AG04449 (cell line): ENCODE measurements at regions not wholly inside any gene's neighbourhood (a gene's known extent, or its start where the extent isn't known, plus 50 kb on each side); places are given as distances from the start of the nearest gene placed in this dataset.
"Not testable (repeated sequence)": the region's sequence is repeated elsewhere in the genome, so short reads cannot be mapped to it uniquely, and the experiment has no call there.

ENCODE experiments used
- CTCF ChIA-PET: fragments of 350-600 bp; formaldehyde crosslinking; extraction: SDS; loops from one replicate; lab custom pipeline; 2021; ENCODE audit warnings: antibody characterized with exemption; lab: Yijun Ruan, JAX
- POLR2A ChIA-PET: fragments of 400-600, 350-600 bp; formaldehyde crosslinking; extraction: SDS; loops from one replicate; lab custom pipeline; 2020; ENCODE audit warnings: antibody characterized with exemption, inconsistent platforms; lab: Yijun Ruan, JAX
- DNase-seq: peaks from one replicate; pipeline ENCODE4 v3.0.0-alpha.2; 2010; ENCODE audit warnings: low read depth, low spot score
- H3K4me3 ChIP-seq: 2 replicates; pipeline ENCODE4 v1.5.1; 2011; ENCODE audit warnings: low read depth, mild to moderate bottlenecking, control low read depth, low read length
- TF ChIP-seq, protein P1 (sequence below): IDR thresholded peaks from one replicate; pipeline ENCODE4 v1.5.1; 2011; ENCODE audit warnings: mild to moderate bottlenecking, moderate library complexity, low read length, control low read depth, inconsistent platforms; ENCODE audit not compliant: insufficient read depth; ENCODE audit errors: missing control alignments

DNA sequence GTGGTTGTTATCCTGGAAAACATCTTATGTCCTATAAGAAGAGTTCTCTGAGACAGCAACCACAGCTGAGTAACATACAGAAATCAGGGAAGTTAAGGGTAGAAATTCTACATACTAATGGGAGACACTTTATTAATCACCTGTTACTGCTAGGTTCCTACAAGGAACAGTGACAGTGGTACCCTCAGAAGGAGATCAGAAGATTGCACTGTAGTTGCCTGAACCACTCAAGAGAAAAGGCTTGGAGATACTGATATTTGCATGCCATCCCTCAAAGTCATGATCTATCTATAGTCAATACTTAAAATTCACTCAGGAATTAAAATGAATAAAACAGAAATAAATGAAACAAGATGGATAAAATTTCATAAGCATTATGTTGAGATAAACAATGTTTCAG, 136.0 kb downstream of the LMLN start:
- no peak for DNase-seq
- TF ChIP-seq, protein P1, sequence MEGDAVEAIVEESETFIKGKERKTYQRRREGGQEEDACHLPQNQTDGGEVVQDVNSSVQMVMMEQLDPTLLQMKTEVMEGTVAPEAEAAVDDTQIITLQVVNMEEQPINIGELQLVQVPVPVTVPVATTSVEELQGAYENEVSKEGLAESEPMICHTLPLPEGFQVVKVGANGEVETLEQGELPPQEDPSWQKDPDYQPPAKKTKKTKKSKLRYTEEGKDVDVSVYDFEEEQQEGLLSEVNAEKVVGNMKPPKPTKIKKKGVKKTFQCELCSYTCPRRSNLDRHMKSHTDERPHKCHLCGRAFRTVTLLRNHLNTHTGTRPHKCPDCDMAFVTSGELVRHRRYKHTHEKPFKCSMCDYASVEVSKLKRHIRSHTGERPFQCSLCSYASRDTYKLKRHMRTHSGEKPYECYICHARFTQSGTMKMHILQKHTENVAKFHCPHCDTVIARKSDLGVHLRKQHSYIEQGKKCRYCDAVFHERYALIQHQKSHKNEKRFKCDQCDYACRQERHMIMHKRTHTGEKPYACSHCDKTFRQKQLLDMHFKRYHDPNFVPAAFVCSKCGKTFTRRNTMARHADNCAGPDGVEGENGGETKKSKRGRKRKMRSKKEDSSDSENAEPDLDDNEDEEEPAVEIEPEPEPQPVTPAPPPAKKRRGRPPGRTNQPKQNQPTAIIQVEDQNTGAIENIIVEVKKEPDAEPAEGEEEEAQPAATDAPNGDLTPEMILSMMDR: no peak
- ChIA-PET POLR2A (no interaction called here), CTCF (interaction anchor here (3.7 kb wide), 1 partner anchor 15 kb away, joined by 21 read pairs; no protein-coding TSS in a partner anchor)
- H3K4me3 ChIP-seq: no peak overlapping the region

DNA sequence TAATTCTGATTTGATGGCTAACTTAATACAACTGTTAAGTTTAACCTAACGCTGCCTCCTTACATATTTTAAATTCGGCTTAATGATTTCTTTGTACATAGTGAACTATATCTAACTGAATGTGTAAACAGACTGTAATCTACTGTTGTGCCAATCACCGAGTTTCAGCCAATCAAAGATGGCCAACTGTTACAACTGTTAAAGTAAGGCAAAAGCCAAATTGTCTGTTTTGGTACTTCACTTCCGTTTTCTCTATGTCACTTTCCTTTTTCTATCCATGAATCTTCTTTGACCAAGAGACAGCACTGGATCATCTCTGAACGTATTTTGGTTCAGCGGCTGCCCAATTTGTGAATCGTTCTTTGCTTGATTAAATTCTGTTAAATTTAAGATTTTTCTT, 137.0 kb downstream of the LMLN start:
- TF ChIP-seq, protein P1: no peak
- no peak overlapping the region for H3K4me3 ChIP-seq
- DNase-seq: no peak
- ChIA-PET CTCF (no interaction called here), POLR2A (no interaction called here)

DNA sequence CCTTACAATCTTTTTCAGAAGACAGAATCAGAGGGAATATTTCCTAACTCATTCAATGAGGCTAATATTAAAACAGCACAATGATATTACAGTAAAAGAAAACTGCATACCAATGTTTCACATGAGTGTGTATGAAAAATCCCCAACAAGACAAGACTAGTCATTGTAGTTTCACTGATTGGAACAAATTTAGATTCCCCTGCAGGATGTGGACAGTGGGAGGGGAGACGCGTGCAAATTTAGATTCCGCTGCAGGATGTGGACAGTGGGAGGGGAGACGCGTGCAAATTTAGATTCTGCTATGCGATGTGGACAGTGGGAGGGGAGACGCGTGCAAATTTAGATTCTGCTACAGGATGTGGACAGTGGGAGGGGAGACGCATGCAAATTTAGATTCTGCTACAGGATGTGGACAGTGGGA, 138.7 kb downstream of the LMLN start:
- H3K4me3 ChIP-seq, CTCF ChIA-PET, POLR2A ChIA-PET, DNase-seq: not testable (repeated sequence)

DNA sequence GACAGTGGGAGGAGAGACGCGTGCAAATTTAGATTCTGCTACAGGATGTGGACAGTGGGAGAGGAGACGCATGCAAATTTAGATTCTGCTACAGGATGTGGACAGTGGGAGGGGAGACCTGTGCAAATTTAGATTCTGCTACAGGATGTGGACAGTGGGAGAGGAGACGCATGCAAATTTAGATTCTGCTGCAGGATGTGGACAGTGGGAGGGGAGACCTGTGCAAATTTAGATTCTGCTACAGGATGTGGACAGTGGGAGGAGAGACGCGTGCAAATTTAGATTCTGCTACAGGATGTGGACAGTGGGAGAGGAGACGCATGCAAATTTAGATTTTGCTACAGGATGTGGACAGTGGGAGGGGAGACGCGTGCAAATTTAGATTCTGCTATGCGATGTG, 143.1 kb downstream of the LMLN start:
- CTCF ChIA-PET, POLR2A ChIA-PET: not testable (repeated sequence)

DNA sequence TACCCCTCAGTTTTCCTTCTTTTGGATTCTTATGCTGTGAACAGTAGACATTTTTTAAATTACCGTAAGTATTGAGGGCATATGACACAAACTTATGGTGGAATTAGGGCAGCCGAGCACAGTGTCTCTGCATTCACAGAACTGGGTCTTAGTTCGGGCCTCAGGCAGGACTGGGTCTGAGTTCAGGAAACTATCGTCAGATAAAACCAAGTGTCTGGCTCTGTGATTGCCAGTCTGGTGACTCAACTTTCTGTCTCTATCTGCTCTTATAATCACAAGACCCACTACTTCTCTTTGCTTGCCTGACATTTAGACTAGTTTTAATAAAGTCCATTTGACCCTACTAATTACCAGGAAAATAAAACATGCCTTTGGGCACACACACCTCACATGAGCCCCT, 146.2 kb downstream of the LMLN start:
- CTCF ChIA-PET: no interaction called here
- DNase-seq: no peak
- no peak overlapping the region for H3K4me3 ChIP-seq
- TF ChIP-seq, protein P1: no peak
- POLR2A ChIA-PET: no interaction called here

More for the DNA sequence above, 143.1 kb downstream of the LMLN start:
- not testable (repeated sequence) for DNase-seq, H3K4me3 ChIP-seq

DNA sequence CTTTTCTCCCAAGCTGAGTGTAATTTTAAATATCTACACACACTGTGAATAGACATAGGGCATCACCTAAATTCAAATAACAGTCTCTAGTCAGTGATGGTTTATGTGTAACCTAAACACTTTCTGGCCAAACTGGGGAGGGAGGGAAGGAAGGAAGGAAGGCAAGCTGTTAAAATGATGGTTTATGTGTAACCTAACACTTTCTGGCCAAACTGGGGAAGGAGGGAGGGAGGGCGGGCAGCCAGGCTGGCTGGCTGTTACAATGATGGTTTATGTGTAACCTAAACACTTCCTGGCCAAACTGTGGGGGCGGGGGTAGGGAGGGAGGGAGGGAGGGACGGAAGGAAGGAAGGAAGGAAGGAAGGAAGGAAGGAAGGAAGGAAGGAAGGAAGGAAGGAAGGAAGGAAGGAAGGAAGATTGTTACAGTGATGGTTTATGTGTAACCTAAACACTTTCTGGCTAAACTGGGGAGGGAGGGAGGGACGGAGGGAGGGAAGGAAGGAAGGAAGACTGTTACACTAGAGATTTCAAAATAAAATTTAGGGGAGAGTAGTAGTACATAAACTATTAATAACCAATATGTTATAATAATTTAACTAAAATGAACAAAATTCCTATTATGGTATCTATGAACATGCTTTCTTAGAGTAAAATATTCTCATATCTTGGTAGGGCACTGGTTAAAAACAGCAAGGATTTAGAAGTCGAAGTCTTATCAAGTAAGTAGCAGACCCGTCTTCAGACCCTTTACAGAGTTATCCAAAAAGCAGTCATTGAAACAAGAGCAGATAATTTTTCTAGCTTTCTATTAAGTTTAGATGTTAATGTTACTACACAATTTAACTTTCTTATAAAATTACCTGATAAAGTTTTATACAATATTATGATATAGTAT, 148.1 kb downstream of the LMLN start:
- ChIA-PET CTCF (interaction anchor here (0.6 kb wide), 1 partner anchor 170 kb away, joined by 4 read pairs; no protein-coding TSS in a partner anchor), POLR2A (no interaction called here)

DNA sequence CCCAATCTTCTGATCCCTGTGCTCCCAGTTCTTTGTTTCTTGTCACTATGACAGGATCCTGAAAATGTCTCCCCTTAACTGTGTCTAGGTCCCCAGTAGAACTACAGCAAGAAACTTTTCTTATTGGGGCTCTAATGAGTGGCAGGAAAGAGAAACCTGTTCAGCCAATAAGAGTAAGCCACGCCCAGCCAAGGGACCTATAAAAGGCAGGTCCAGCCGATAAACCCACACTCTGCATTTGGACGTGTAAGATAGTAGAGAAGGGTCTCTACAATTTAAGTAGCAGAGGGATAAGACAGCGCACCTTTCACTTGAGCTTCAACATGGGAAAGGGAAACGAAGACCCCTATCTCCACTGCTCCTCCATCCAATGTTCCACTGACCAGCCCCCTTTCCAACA, 149.9 kb downstream of the LMLN start:
- CTCF ChIA-PET: interaction anchor here (2.7 kb wide), 1 partner anchor 30 kb away, joined by 13 read pairs; no protein-coding TSS in a partner anchor
- no peak overlapping the region for H3K4me3 ChIP-seq
- TF ChIP-seq, protein P1: no peak

More for the DNA sequence above, 148.1 kb downstream of the LMLN start:
- no peak overlapping the region for H3K4me3 ChIP-seq
- DNase-seq: no peak
- TF ChIP-seq, protein P1: no peak

More for the DNA sequence above, 149.9 kb downstream of the LMLN start:
- DNase-seq: no peak
- POLR2A ChIA-PET: no interaction called here
